Neural progenitor cell (in vitro differentiated cells): ENCODE measurements at regions not wholly inside any gene's neighbourhood (a gene's known extent, or its start where the extent isn't known, plus 50 kb on each side); places are given as distances from the start of the nearest gene placed in this dataset.
A peak's percentile ranks its signal among the peaks of the same experiment; 100 is the strongest.
"Not testable (repeated sequence)": the region's sequence is repeated elsewhere in the genome, so short reads cannot be mapped to it uniquely, and the experiment has no call there.

Source experiments
- DNase-seq: peaks from one replicate; pipeline ENCODE4 v3.0.0-alpha.2; 2016; ENCODE audit warnings: low spot score
- H2AFZ ChIP-seq: fragments of 200-600 bp; sonication (generic); replicated peaks from 2 replicates; pipeline ENCODE4 v1.6.1; 2016; ENCODE audit warnings: antibody characterized with exemption
- H3F3A ChIP-seq: fragments of 200-600 bp; sonication (generic); 2 replicates; pipeline ENCODE4 v1.6.1; 2016; ENCODE audit warnings: antibody characterized with exemption, low read depth
- H3K27ac ChIP-seq: fragments of 200-600 bp; sonication (generic); 2 replicates; pipeline ENCODE4 v1.5.1; 2016; ENCODE audit warnings: mild to moderate bottlenecking
- H3K27me3 ChIP-seq: fragments of 200-600 bp; sonication (generic); 2 replicates; pipeline ENCODE4 v1.6.1; 2016; ENCODE audit warnings: mild to moderate bottlenecking, moderate library complexity
- H3K36me3 ChIP-seq: fragments of 200-600 bp; sonication (generic); 2 replicates; pipeline ENCODE4 v1.5.1; 2016
- H3K4me1 ChIP-seq: fragments of 200-600 bp; sonication (generic); 2 replicates; pipeline ENCODE4 v1.6.1; 2016; ENCODE audit warnings: mixed run types
- H3K4me2 ChIP-seq: fragments of 200-600 bp; sonication (generic); 2 replicates; pipeline ENCODE4 v1.6.1; 2016
- H3K4me3 ChIP-seq: fragments of 200-600 bp; sonication (generic); 2 replicates; pipeline ENCODE4 v1.5.1; 2016
- H3K79me2 ChIP-seq: fragments of 200-600 bp; sonication (generic); 2 replicates; pipeline ENCODE4 v1.6.1; 2016; ENCODE audit warnings: low read depth
- H3K9ac ChIP-seq: fragments of 200-600 bp; sonication (generic); 2 replicates; pipeline ENCODE4 v1.6.1; 2016
- H3K9me3 ChIP-seq: fragments of 200-600 bp; sonication (generic); 2 replicates; pipeline ENCODE4 v1.5.1; 2016; ENCODE audit warnings: low read depth
- H4K20me1 ChIP-seq: fragments of 200-600 bp; sonication (generic); 2 replicates; pipeline ENCODE4 v1.6.1; 2016; ENCODE audit warnings: low read depth
- H3K27ac Mint-ChIP-seq: 3 replicates; pipeline ENCODE4 v1.8.0; 2021; ENCODE audit warnings: mixed read lengths
- H3K27me3 Mint-ChIP-seq: 2 replicates; pipeline ENCODE4 v1.8.0; 2022; ENCODE audit warnings: low read depth, mild to moderate bottlenecking, inconsistent platforms, moderate library complexity, mixed read lengths; ENCODE audit not compliant: insufficient read depth
- H3K36me3 Mint-ChIP-seq: 3 replicates; pipeline ENCODE4 v1.8.0; 2021; ENCODE audit warnings: mixed read lengths
- H3K4me1 Mint-ChIP-seq: 3 replicates; pipeline ENCODE4 v1.8.0; 2021; ENCODE audit warnings: mixed read lengths
- H3K4me3 Mint-ChIP-seq: 3 replicates; pipeline ENCODE4 v1.8.0; 2021; ENCODE audit warnings: mild to moderate bottlenecking, moderate library complexity, mixed read lengths
- H3K9me3 Mint-ChIP-seq: 3 replicates; pipeline ENCODE4 v1.8.0; 2020; ENCODE audit warnings: mixed read lengths
- CTCF ChIP-seq: fragments of 200-600 bp; sonication (generic); IDR thresholded peaks from 2 replicates; pipeline ENCODE4 v1.5.1; 2017; ENCODE audit warnings: antibody characterized with exemption, mild to moderate bottlenecking
- EZH2 ChIP-seq: fragments of 200-600 bp; sonication (generic); IDR thresholded peaks from 2 replicates; pipeline ENCODE4 v1.6.1; 2017; ENCODE audit warnings: antibody characterized with exemption, mild to moderate bottlenecking, moderate library complexity
- EZH2phosphoT487 ChIP-seq: fragments of 200-600 bp; sonication (generic); IDR thresholded peaks from 2 replicates; pipeline ENCODE4 v1.6.1; 2017; ENCODE audit warnings: antibody characterized with exemption

GRCh38 chr3:35908366-35909232 lies 269.3 kb downstream of the ARPP21 start:
- Histone ChIP-seq H3K79me2 (no peaks in the 10 kb centered on the region), H3K27ac (no peak overlapping the region), H2AFZ (no peak overlapping the region), H3K9me3 (no peaks in the 10 kb centered on the region), H3F3A (no peaks in the 10 kb centered on the region), H3K36me3 (no peaks in the 10 kb centered on the region), H3K4me2 (no peak overlapping the region), H4K20me1 (no peaks in the 10 kb centered on the region), H3K9ac (no peak overlapping the region), H3K4me1 (peaks cover 3% of the 10 kb centered on the region), H3K4me3 (no peak overlapping the region), H3K27me3 (no peaks in the 10 kb centered on the region)
- DNase-seq, result peak; percentile 87
- H3K4me1 Mint-ChIP-seq, result peaks cover 2% of the 10 kb centered on the region
- no peak overlapping the region for H3K27ac Mint-ChIP-seq
- H3K27me3 Mint-ChIP-seq, result no peaks in the 10 kb centered on the region
- H3K4me3 Mint-ChIP-seq, result no peak overlapping the region
- peaks cover 2% of the 10 kb centered on the region for H3K9me3 Mint-ChIP-seq
- no peaks in the 10 kb centered on the region for H3K36me3 Mint-ChIP-seq
- TF ChIP-seq EZH2, result no peak
- TF ChIP-seq CTCF, result peak; percentile 85

- H2AFZ ChIP-seq, result no peak overlapping the region
- TF ChIP-seq EZH2phosphoT487, result no peak
- no peak overlapping the region for H3K27ac ChIP-seq
- H3K9me3 ChIP-seq, result no peaks in the 10 kb centered on the region
- H4K20me1 ChIP-seq, result no peaks in the 10 kb centered on the region
- no peak overlapping the region for H3K4me3 Mint-ChIP-seq
- no peak overlapping the region for H3K4me2 ChIP-seq
- no peaks in the 10 kb centered on the region for H3K79me2 ChIP-seq
- H3K4me1 ChIP-seq, result no peaks in the 10 kb centered on the region
- DNase-seq, result no peak
- H3K4me1 Mint-ChIP-seq, result no peaks in the 10 kb centered on the region
- H3K4me3 ChIP-seq, result no peak overlapping the region
- H3K27me3 Mint-ChIP-seq, result peaks cover 4% of the 10 kb centered on the region
- no peaks in the 10 kb centered on the region for H3F3A ChIP-seq
- H3K9me3 Mint-ChIP-seq, result peaks cover 29% of the 10 kb centered on the region
- no peak overlapping the region for H3K9ac ChIP-seq
- peaks cover 2% of the 10 kb centered on the region for H3K36me3 Mint-ChIP-seq
- no peak overlapping the region for H3K27ac Mint-ChIP-seq
- no peaks in the 10 kb centered on the region for H3K27me3 ChIP-seq
- H3K36me3 ChIP-seq, result no peaks in the 10 kb centered on the region
These were observed 279.8 kb downstream of the ARPP21 start for GRCh38 chr3:35919160-35919559.

GRCh38 chr3:35921718-35922117 lies 282.4 kb downstream of the ARPP21 start:
- H3F3A ChIP-seq, result no peaks in the 10 kb centered on the region
- H3K4me3 ChIP-seq, result no peak overlapping the region
- no peak overlapping the region for H3K9ac ChIP-seq
- H2AFZ ChIP-seq, result no peak overlapping the region
- no peaks in the 10 kb centered on the region for H3K9me3 ChIP-seq
- H4K20me1 ChIP-seq, result no peaks in the 10 kb centered on the region
- Mint-ChIP-seq H3K27me3 (peaks cover 4% of the 10 kb centered on the region), H3K9me3 (peaks cover 29% of the 10 kb centered on the region), H3K4me3 (no peak overlapping the region), H3K36me3 (peaks cover 2% of the 10 kb centered on the region), H3K27ac (no peak overlapping the region), H3K4me1 (no peaks in the 10 kb centered on the region)
- DNase-seq, result no peak
- no peak overlapping the region for H3K27ac ChIP-seq
- H3K36me3 ChIP-seq, result no peaks in the 10 kb centered on the region
- TF ChIP-seq CTCF, result no peak
- H3K4me2 ChIP-seq, result no peak overlapping the region
- no peaks in the 10 kb centered on the region for H3K27me3 ChIP-seq
- H3K79me2 ChIP-seq, result no peaks in the 10 kb centered on the region
- no peaks in the 10 kb centered on the region for H3K4me1 ChIP-seq

GRCh38 chr3:35924070-35924469 lies 284.7 kb downstream of the ARPP21 start:
- H4K20me1 ChIP-seq, H3K4me2 ChIP-seq, H3K4me1 ChIP-seq, H3K79me2 ChIP-seq, H3K27me3 Mint-ChIP-seq, H3K27ac Mint-ChIP-seq, H3K9me3 ChIP-seq, H3K9ac ChIP-seq, H3K4me1 Mint-ChIP-seq, H3K27ac ChIP-seq, H3K36me3 Mint-ChIP-seq, H3K36me3 ChIP-seq, H3F3A ChIP-seq, H3K4me3 ChIP-seq, H3K27me3 ChIP-seq, H3K4me3 Mint-ChIP-seq: not testable (repeated sequence)
- TF ChIP-seq CTCF, result peak; percentile 69
- DNase-seq, result peak; percentile 67
- peak overlapping the region; percentile 47 for H2AFZ ChIP-seq
- peaks cover 23% of the 10 kb centered on the region for H3K9me3 Mint-ChIP-seq
